GM12878 (cell line): ENCODE measurements at regions not wholly inside any gene's neighbourhood (a gene's known extent, or its start where the extent isn't known, plus 50 kb on each side); places are given as distances from the start of the nearest gene placed in this dataset.

ENCODE experiments used
- EZH2 ChIP-seq: IDR thresholded peaks from 2 replicates; pipeline ENCODE4 v1.6.1; 2012; ENCODE audit warnings: low read depth, mild to moderate bottlenecking, control low read depth, inconsistent platforms, low read length, borderline replicate concordance; ENCODE audit not compliant: control insufficient read depth
- FOXM1 ChIP-seq: IDR thresholded peaks from 2 replicates; pipeline ENCODE4 v1.6.1; 2012; ENCODE audit warnings: low read depth, mild to moderate bottlenecking, inconsistent platforms, low read length, moderate library complexity
- GABPA ChIP-seq: IDR thresholded peaks from 2 replicates; pipeline ENCODE4 v1.6.1; 2014; ENCODE audit warnings: antibody characterized with exemption, low read depth, mild to moderate bottlenecking, inconsistent platforms
- JUNB ChIP-seq: IDR thresholded peaks from 2 replicates; pipeline ENCODE4 v1.6.1; 2016; ENCODE audit warnings: antibody characterized with exemption, mild to moderate bottlenecking
- POLR2A ChIP-seq: IDR thresholded peaks from 2 replicates; pipeline ENCODE4 v1.6.1; 2011; ENCODE audit warnings: low read depth, mild to moderate bottlenecking, low read length
- SIN3A ChIP-seq: IDR thresholded peaks from 2 replicates; pipeline ENCODE4 v1.6.1; 2012; ENCODE audit warnings: low read depth, low read length, improper control_type of control experiment
- TARDBP ChIP-seq: IDR thresholded peaks from 2 replicates; pipeline ENCODE4 v1.6.1; 2016; ENCODE audit warnings: borderline replicate concordance
- ZNF274 ChIP-seq: IDR thresholded peaks from one replicate; pipeline ENCODE4 v1.8.0; 2011; ENCODE audit not compliant: insufficient read length, insufficient read depth
- TF ChIP-seq, protein P1 (sequence below): IDR thresholded peaks from 2 replicates; pipeline ENCODE4 v1.6.1; 2012; ENCODE audit warnings: low read depth, low read length, improper control_type of control experiment
- TF ChIP-seq, protein P2 (sequence below): fragments of 450-650 bp; formaldehyde crosslinking; IDR thresholded peaks from 2 replicates; pipeline ENCODE4 v1.5.0; 2022; ENCODE audit warnings: mild to moderate bottlenecking, missing genetic modification characterization
- TF ChIP-seq, protein P3 (sequence below), 3 experiments: IDR thresholded peaks in 2 of 3; conservative IDR thresholded peaks in 1 of 3; 2 replicates each; pipeline ENCODE4 v1.5.1; 2011; ENCODE audit warnings: low read depth in 3 of 3, low read length in 3 of 3, mild to moderate bottlenecking in 3 of 3, control low read depth in 2 of 3, moderate library complexity in 2 of 3, inconsistent platforms in 1 of 3, mixed read lengths in 1 of 3; ENCODE audit not compliant: control insufficient read depth in 2 of 3, insufficient read depth in 1 of 3; ENCODE audit errors: extremely low read depth in 1 of 3
- TF ChIP-seq, protein P4 (sequence below): IDR thresholded peaks from 2 replicates; pipeline ENCODE4 v1.6.1; 2011; ENCODE audit warnings: low read depth, low read length, improper control_type of control experiment, borderline replicate concordance

- no peak for TF ChIP-seq GABPA
- no peak for TF ChIP-seq JUNB
- no peak for TF ChIP-seq ZNF274
- no peak for TF ChIP-seq POLR2A
- TF ChIP-seq, protein P1, sequence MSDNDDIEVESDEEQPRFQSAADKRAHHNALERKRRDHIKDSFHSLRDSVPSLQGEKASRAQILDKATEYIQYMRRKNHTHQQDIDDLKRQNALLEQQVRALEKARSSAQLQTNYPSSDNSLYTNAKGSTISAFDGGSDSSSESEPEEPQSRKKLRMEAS, result no peak
- TF ChIP-seq, protein P2, sequence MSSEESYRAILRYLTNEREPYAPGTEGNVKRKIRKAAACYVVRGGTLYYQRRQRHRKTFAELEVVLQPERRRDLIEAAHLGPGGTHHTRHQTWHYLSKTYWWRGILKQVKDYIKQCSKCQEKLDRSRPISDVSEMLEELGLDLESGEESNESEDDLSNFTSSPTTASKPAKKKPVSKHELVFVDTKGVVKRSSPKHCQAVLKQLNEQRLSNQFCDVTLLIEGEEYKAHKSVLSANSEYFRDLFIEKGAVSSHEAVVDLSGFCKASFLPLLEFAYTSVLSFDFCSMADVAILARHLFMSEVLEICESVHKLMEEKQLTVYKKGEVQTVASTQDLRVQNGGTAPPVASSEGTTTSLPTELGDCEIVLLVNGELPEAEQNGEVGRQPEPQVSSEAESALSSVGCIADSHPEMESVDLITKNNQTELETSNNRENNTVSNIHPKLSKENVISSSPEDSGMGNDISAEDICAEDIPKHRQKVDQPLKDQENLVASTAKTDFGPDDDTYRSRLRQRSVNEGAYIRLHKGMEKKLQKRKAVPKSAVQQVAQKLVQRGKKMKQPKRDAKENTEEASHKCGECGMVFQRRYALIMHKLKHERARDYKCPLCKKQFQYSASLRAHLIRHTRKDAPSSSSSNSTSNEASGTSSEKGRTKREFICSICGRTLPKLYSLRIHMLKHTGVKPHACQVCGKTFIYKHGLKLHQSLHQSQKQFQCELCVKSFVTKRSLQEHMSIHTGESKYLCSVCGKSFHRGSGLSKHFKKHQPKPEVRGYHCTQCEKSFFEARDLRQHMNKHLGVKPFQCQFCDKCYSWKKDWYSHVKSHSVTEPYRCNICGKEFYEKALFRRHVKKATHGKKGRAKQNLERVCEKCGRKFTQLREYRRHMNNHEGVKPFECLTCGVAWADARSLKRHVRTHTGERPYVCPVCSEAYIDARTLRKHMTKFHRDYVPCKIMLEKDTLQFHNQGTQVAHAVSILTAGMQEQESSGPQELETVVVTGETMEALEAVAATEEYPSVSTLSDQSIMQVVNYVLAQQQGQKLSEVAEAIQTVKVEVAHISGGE, result no peak
- TF ChIP-seq, protein P3, sequence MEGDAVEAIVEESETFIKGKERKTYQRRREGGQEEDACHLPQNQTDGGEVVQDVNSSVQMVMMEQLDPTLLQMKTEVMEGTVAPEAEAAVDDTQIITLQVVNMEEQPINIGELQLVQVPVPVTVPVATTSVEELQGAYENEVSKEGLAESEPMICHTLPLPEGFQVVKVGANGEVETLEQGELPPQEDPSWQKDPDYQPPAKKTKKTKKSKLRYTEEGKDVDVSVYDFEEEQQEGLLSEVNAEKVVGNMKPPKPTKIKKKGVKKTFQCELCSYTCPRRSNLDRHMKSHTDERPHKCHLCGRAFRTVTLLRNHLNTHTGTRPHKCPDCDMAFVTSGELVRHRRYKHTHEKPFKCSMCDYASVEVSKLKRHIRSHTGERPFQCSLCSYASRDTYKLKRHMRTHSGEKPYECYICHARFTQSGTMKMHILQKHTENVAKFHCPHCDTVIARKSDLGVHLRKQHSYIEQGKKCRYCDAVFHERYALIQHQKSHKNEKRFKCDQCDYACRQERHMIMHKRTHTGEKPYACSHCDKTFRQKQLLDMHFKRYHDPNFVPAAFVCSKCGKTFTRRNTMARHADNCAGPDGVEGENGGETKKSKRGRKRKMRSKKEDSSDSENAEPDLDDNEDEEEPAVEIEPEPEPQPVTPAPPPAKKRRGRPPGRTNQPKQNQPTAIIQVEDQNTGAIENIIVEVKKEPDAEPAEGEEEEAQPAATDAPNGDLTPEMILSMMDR (IDR thresholded peaks at IDR 0.05 in 2 of 3, conservative IDR thresholded peaks at IDR 0.05 in 1 of 3; ENCODE audit: control insufficient read depth in 2 of 3, extremely low read depth in 1 of 3, insufficient read depth in 1 of 3, low read depth in 3 of 3, low read length in 3 of 3), result no peak
- no peak for TF ChIP-seq FOXM1
- TF ChIP-seq, protein P4, sequence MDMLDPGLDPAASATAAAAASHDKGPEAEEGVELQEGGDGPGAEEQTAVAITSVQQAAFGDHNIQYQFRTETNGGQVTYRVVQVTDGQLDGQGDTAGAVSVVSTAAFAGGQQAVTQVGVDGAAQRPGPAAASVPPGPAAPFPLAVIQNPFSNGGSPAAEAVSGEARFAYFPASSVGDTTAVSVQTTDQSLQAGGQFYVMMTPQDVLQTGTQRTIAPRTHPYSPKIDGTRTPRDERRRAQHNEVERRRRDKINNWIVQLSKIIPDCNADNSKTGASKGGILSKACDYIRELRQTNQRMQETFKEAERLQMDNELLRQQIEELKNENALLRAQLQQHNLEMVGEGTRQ, result no peak
- TF ChIP-seq SIN3A, result no peak
- no peak for TF ChIP-seq TARDBP
- TF ChIP-seq EZH2, result no peak
Measured at GRCh38 chr7:85343484-85343883, 156.6 kb upstream of the SEMA3D start.
